ENCODE measurements at regions not wholly inside any gene's neighbourhood (a gene's known extent, or its start where the extent isn't known, plus 50 kb on each side); places are given as distances from the start of the nearest gene placed in this dataset.

DNA sequence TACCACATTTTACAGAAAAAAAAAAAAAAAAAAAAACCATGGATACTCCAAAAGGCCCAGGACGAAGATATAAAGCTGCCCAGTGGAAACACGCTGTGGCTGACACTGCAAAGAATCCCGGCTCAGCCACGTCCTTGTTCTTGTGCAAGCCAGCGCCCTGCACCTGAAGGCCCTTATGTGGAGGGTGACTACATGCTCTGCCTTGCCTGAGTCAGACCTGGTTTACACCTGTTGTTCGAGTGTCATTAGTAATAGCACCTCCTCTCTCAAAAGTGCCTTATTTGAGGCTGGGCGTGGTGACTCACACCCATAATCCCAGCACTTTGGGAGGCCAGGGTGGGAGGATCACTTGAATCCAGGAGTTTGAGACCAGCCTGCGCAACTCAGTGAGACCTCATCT is 54.3 kb upstream of the ZSWIM6 start:
- intact Hi-C loops (cut with micrococcal nuclease; ENCODE audit: unreplicated experiment): no loop called here
- Mint-ChIP-seq H3K9me3 (ENCODE audit: low read depth, unreplicated experiment) (no peaks in the 10 kb centered on the region), H3K27ac (ENCODE audit: unreplicated experiment) (peak overlapping the region; percentile 41), H3K4me1 (ENCODE audit: low read depth, unreplicated experiment) (peaks cover 35% of the 10 kb centered on the region), H3K4me3 (ENCODE audit: low read depth, unreplicated experiment) (peak overlapping the region; percentile 39), H3K27me3 (ENCODE audit: unreplicated experiment) (no peaks in the 10 kb centered on the region), H3K36me3 (ENCODE audit: insufficient read depth, unreplicated experiment) (peaks cover 13% of the 10 kb centered on the region)
- CTCF ChIA-PET: interaction anchor here (0.6 to 1.1 kb wide), 6 partner anchors 22 to 383 kb away, joined by 3 to 10 read pairs (median 5); no protein-coding TSS in a partner anchor
- peak; percentile 58 for DNase-seq
- no TSS peak for BruUV-seq (replicated peaks)
- TF ChIP-seq, protein P1, sequence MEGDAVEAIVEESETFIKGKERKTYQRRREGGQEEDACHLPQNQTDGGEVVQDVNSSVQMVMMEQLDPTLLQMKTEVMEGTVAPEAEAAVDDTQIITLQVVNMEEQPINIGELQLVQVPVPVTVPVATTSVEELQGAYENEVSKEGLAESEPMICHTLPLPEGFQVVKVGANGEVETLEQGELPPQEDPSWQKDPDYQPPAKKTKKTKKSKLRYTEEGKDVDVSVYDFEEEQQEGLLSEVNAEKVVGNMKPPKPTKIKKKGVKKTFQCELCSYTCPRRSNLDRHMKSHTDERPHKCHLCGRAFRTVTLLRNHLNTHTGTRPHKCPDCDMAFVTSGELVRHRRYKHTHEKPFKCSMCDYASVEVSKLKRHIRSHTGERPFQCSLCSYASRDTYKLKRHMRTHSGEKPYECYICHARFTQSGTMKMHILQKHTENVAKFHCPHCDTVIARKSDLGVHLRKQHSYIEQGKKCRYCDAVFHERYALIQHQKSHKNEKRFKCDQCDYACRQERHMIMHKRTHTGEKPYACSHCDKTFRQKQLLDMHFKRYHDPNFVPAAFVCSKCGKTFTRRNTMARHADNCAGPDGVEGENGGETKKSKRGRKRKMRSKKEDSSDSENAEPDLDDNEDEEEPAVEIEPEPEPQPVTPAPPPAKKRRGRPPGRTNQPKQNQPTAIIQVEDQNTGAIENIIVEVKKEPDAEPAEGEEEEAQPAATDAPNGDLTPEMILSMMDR (IDR thresholded peaks at IDR 0.05; ENCODE audit: unreplicated experiment): no peak

DNA sequence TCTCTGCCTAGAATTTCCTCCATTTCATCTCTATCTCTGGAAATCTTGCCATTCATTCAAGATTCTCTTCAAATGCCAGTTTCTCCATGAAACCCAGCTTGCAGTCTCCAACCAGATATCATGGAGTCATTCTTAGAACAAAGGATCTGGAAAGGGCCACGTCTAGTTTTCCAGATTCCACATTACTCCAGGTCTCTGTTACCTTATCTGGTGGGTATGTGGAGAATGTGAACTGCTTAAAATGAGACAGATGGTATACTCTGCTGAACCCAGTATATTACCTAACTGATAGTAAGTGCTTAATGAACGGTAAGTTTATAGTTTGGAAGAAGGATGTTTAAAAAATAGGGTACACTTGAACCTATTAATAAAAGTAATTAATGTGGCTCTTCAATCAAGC is 52.3 kb upstream of the ZSWIM6 start:
- Mint-ChIP-seq H3K4me3 (ENCODE audit: low read depth, unreplicated experiment) (peak overlapping the region; percentile 8), H3K36me3 (ENCODE audit: insufficient read depth, unreplicated experiment) (peaks cover 13% of the 10 kb centered on the region), H3K4me1 (ENCODE audit: low read depth, unreplicated experiment) (peaks cover 35% of the 10 kb centered on the region), H3K27ac (ENCODE audit: unreplicated experiment) (peak overlapping the region; percentile 56), H3K27me3 (ENCODE audit: unreplicated experiment) (no peaks in the 10 kb centered on the region), H3K9me3 (ENCODE audit: low read depth, unreplicated experiment) (no peaks in the 10 kb centered on the region)
- TF ChIP-seq, protein P1 (IDR thresholded peaks at IDR 0.05; ENCODE audit: unreplicated experiment): no peak
- intact Hi-C loops (cut with micrococcal nuclease; ENCODE audit: unreplicated experiment): no loop called here
- CTCF ChIA-PET: interaction anchor here (0.7 to 1.7 kb wide), 4 partner anchors 11 to 117 kb away, joined by 3 to 7 read pairs (median 5); no protein-coding TSS in a partner anchor
- no TSS peak for BruUV-seq (replicated peaks)
- no peak for DNase-seq

DNA sequence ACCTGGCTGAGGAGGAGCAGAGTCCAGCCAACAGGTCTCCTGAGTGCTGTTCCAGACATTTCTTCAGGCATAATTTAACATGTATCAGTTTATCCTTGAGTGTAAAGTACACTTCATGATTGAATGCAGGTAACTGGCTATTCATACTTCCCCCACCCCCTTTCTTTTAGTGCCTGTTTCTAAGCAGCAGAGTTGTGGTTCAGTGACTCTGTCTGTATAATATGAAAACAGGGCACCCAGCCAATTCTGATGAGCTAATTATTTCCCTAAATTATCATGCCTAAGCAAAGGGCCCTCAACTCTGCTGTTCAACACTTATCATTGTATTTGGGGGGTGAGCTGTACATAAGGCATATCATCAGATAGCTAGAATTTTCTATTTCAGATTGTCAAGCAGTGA is 51.9 kb upstream of the ZSWIM6 start:
- intact Hi-C loops (cut with micrococcal nuclease; ENCODE audit: unreplicated experiment): no loop called here
- peak overlapping the region; percentile 56 for H3K27ac Mint-ChIP-seq (ENCODE audit: unreplicated experiment)

DNA sequence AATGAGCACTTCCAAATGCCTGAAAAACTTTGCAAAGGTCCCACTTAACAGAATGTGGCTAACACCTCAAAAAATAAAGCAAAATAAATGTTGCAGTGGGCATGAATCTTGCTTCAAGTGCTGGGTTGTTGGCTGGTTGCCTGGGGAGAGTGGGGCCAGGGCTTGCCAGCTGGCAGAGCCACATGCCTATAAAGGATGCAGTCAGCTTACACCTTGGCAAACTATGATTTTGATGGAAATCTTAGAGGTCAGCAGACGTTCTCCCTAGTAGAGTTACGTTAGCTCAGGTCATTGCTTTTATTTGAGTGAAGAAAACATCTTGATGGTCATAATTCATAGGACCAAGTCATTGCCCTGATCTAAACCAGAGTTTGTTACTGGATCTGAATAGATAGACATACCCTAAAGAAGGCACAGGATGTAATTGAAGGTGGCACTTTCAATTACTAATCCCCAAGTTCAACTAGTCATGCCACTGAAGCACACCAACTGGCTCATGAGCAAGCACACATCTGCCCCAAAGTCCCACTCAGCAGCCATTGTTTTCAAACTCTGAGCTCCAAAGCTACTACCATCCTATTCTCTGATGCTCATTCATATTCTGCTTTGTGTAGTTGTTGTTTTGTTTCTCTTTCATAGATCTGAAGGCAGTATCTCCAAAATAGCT is 51.2 kb upstream of the ZSWIM6 start:
- no peaks in the 10 kb centered on the region for H3K27me3 Mint-ChIP-seq (ENCODE audit: unreplicated experiment)
- peaks cover 35% of the 10 kb centered on the region for H3K4me1 Mint-ChIP-seq (ENCODE audit: low read depth, unreplicated experiment)
- TF ChIP-seq, protein P1 (IDR thresholded peaks at IDR 0.05; ENCODE audit: unreplicated experiment): no peak
- intact Hi-C loops (cut with micrococcal nuclease; ENCODE audit: unreplicated experiment): no loop called here
- H3K9me3 Mint-ChIP-seq (ENCODE audit: low read depth, unreplicated experiment): no peaks in the 10 kb centered on the region
- peak overlapping the region; percentile 8 for H3K4me3 Mint-ChIP-seq (ENCODE audit: low read depth, unreplicated experiment)
- peak; percentile 59 for DNase-seq
- no TSS peak for BruUV-seq (replicated peaks)
- CTCF ChIA-PET: interaction anchor here (0.6 to 1.7 kb wide), 8 partner anchors 10 to 1372 kb away, joined by 3 to 7 read pairs (median 4); no protein-coding TSS in a partner anchor
- H3K27ac Mint-ChIP-seq (ENCODE audit: unreplicated experiment): peak overlapping the region; percentile 56
- H3K36me3 Mint-ChIP-seq (ENCODE audit: insufficient read depth, unreplicated experiment): peaks cover 13% of the 10 kb centered on the region

More for the DNA sequence above, 51.9 kb upstream of the ZSWIM6 start:
- TF ChIP-seq, protein P1 (IDR thresholded peaks at IDR 0.05; ENCODE audit: unreplicated experiment): no peak
- Mint-ChIP-seq H3K36me3 (ENCODE audit: insufficient read depth, unreplicated experiment) (peaks cover 13% of the 10 kb centered on the region), H3K4me3 (ENCODE audit: low read depth, unreplicated experiment) (peak overlapping the region; percentile 8), H3K9me3 (ENCODE audit: low read depth, unreplicated experiment) (no peaks in the 10 kb centered on the region), H3K4me1 (ENCODE audit: low read depth, unreplicated experiment) (peaks cover 35% of the 10 kb centered on the region), H3K27me3 (ENCODE audit: unreplicated experiment) (no peaks in the 10 kb centered on the region)
- DNase-seq: peak; percentile 70
- CTCF ChIA-PET: interaction anchor here (0.6 to 1.7 kb wide), 8 partner anchors 11 to 1372 kb away, joined by 3 to 7 read pairs (median 4); no protein-coding TSS in a partner anchor
- BruUV-seq (replicated peaks): no TSS peak

Data from Calu3 (cell line).